BJ (cell line): ENCODE measurements at regions not wholly inside any gene's neighbourhood (a gene's known extent, or its start where the extent isn't known, plus 50 kb on each side); places are given as distances from the start of the nearest gene placed in this dataset.

Source experiments
- CTCF ChIA-PET: fragments of 350-600 bp; formaldehyde crosslinking; extraction: SDS; loops from one replicate; lab custom pipeline; 2021; ENCODE audit warnings: antibody characterized with exemption, inconsistent platforms; lab: Yijun Ruan, JAX
- POLR2A ChIA-PET: fragments of 300-600 bp; sonication (Branson Sonifier 250); formaldehyde crosslinking; extraction: SDS; loops from one replicate; lab custom pipeline; 2021; ENCODE audit warnings: antibody characterized with exemption; lab: Charles Lee
- DNase-seq: peaks from one replicate; pipeline ENCODE4 v3.0.0-alpha.2; 2011; ENCODE audit warnings: low read depth
- H3K27me3 ChIP-seq: 2 replicates; pipeline ENCODE4 v1.6.0; 2011; ENCODE audit warnings: low read length; ENCODE audit not compliant: control insufficient read depth, insufficient read depth
- H3K36me3 ChIP-seq: 2 replicates; pipeline ENCODE4 v1.5.1; 2011; ENCODE audit warnings: low read length; ENCODE audit not compliant: control insufficient read depth, insufficient read depth
- H3K4me3 ChIP-seq: 2 replicates; pipeline ENCODE4 v1.5.1; 2011; ENCODE audit warnings: low read depth, mild to moderate bottlenecking, control low read depth, low read length
- CTCF ChIP-seq: IDR thresholded peaks from 2 replicates; pipeline ENCODE4 v1.5.1; 2011; ENCODE audit warnings: low read depth, mild to moderate bottlenecking, control low read depth, inconsistent platforms, low read length, moderate library complexity; ENCODE audit not compliant: insufficient read depth

GRCh38 chr14:42931308-42931707 is 1324.6 kb downstream of the LRFN5 start:
- Histone ChIP-seq H3K27me3 (no peaks in the 10 kb centered on the region), H3K36me3 (no peaks in the 10 kb centered on the region), H3K4me3 (no peak overlapping the region)
- TF ChIP-seq CTCF = no peak
- ChIA-PET POLR2A (no interaction called here), CTCF (interaction anchor here (0.6 kb wide), 1 partner anchor 228 kb away, joined by 3 read pairs; no protein-coding TSS in a partner anchor)
- no peak for DNase-seq

GRCh38 chr14:42929806-42930480 is 1323.3 kb downstream of the LRFN5 start:
- no peak overlapping the region for H3K4me3 ChIP-seq
- ChIA-PET POLR2A (no interaction called here), CTCF (no interaction called here)
- no peaks in the 10 kb centered on the region for H3K27me3 ChIP-seq
- no peak for TF ChIP-seq CTCF
- H3K36me3 ChIP-seq = no peaks in the 10 kb centered on the region
- no peak for DNase-seq

- no peak for TF ChIP-seq CTCF
- CTCF ChIA-PET = no interaction called here
- Histone ChIP-seq H3K27me3 (no peaks in the 10 kb centered on the region), H3K4me3 (no peak overlapping the region), H3K36me3 (no peaks in the 10 kb centered on the region)
- DNase-seq = no peak
- POLR2A ChIA-PET = no interaction called here
Measured at GRCh38 chr14:42927313-42927712, 1320.6 kb downstream of the LRFN5 start.

- POLR2A ChIA-PET = no interaction called here
- CTCF ChIA-PET = no interaction called here
Measured at GRCh38 chr14:42921901-42922300, 1315.2 kb downstream of the LRFN5 start.

GRCh38 chr14:42918615-42919014 is 1311.9 kb downstream of the LRFN5 start:
- no peak for DNase-seq
- Histone ChIP-seq H3K4me3 (no peak overlapping the region), H3K27me3 (no peaks in the 10 kb centered on the region), H3K36me3 (no peaks in the 10 kb centered on the region)
- POLR2A ChIA-PET = no interaction called here
- TF ChIP-seq CTCF = no peak
- CTCF ChIA-PET = no interaction called here

More at GRCh38 chr14:42921901-42922300, 1315.2 kb downstream of the LRFN5 start:
- TF ChIP-seq CTCF = no peak
- no peak for DNase-seq
- Histone ChIP-seq H3K4me3 (no peak overlapping the region), H3K36me3 (no peaks in the 10 kb centered on the region), H3K27me3 (no peaks in the 10 kb centered on the region)
